ENCODE measurements at regions not wholly inside any gene's neighbourhood (a gene's known extent, or its start where the extent isn't known, plus 50 kb on each side); places are given as distances from the start of the nearest gene placed in this dataset.

DNA sequence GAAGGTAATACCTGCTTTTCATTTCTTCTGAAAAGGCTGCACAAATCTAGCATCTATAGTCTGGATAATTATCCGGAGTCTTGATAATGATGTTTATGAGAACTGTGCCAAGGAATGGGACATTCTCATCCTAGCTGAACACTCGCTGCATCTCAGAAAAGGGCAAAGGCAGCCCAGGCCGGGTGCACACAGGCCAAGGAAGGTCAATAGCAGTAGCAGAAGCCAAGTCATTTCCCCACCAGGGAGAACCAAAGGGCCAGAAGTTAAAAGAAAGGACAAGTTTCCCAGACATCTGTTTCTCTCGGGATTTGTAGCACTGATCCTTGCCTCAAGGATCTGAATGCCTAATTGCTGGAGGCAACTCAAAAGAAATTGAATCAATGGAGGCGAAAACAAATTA lies 66.1 kb upstream of the ANKRD55 start:
- WGBS (ENCODE audit: insufficient coverage, low coverage, missing lambda C conversion rate) = 44% methylated on average over 5 of the region's 5 CpGs
- no peaks in the 10 kb centered on the region for H3K9me1 ChIP-seq (ENCODE audit: control insufficient read depth, insufficient read depth, low read length)
- H3K79me2 ChIP-seq (ENCODE audit: control insufficient read depth, insufficient read depth, low read length) = no peaks in the 10 kb centered on the region
- ATAC-seq (no peak), DNase-seq (ENCODE audit: extremely low read depth in 1 of 4, low spot score in 3 of 4) (no peak), FAIRE-seq (no peak)
- ChIA-PET POLR2A (interaction anchor here (0.6 to 0.8 kb wide), 2 partner anchors 10 to 1653 kb away, joined by 3 to 4 read pairs; no protein-coding TSS in a partner anchor), CTCF (ENCODE audit: low intra/inter-chr PET ratio) (no interaction called here)
- in situ Hi-C loops (cut with MboI) (no loop called here), intact Hi-C loops (cut with micrococcal nuclease) (no loop called here)
- no peak overlapping the region for H2AFZ ChIP-seq (ENCODE audit: low read depth, low read length)
- no peak overlapping the region for H3K27ac ChIP-seq (ENCODE audit: extremely low read depth, low read depth, low read length)
- no peaks in the 10 kb centered on the region for H4K20me1 ChIP-seq (replicated peaks; ENCODE audit: control insufficient read depth, insufficient read depth, low read length)
- BruUV-seq (replicated peaks) = no TSS peak
- no peaks in the 10 kb centered on the region for H3K9me3 ChIP-seq (replicated peaks; ENCODE audit: control insufficient read depth, insufficient read depth, low read depth, low read length)
- no peaks in the 10 kb centered on the region for H3K36me3 ChIP-seq (ENCODE audit: control insufficient read depth, insufficient read depth, low read length)
- no peak overlapping the region for H3K4me3 ChIP-seq
- no peaks in the 10 kb centered on the region for H3K27me3 ChIP-seq (ENCODE audit: control insufficient read depth in 2 of 2, insufficient read depth in 2 of 2, low read length in 2 of 2)
- no peak overlapping the region for H3K9ac ChIP-seq (ENCODE audit: insufficient read depth in 1 of 2, low read depth in 2 of 2, low read length in 2 of 2)
- no peak overlapping the region for H3K4me2 ChIP-seq (ENCODE audit: insufficient read depth, low read length)
- H3K4me1 ChIP-seq (replicated peaks in 1 of 2; ENCODE audit: control insufficient read depth in 2 of 2, insufficient read depth in 2 of 2, low read length in 2 of 2) = peaks cover 0 to 3% of the 10 kb centered on the region in 2 experiments; a peak in 2 of 5 replicates
- TF ChIP-seq ERF (CRISPR knock-in tag; IDR thresholded peaks at IDR 0.05) = no peak
- TF ChIP-seq, protein P1, sequence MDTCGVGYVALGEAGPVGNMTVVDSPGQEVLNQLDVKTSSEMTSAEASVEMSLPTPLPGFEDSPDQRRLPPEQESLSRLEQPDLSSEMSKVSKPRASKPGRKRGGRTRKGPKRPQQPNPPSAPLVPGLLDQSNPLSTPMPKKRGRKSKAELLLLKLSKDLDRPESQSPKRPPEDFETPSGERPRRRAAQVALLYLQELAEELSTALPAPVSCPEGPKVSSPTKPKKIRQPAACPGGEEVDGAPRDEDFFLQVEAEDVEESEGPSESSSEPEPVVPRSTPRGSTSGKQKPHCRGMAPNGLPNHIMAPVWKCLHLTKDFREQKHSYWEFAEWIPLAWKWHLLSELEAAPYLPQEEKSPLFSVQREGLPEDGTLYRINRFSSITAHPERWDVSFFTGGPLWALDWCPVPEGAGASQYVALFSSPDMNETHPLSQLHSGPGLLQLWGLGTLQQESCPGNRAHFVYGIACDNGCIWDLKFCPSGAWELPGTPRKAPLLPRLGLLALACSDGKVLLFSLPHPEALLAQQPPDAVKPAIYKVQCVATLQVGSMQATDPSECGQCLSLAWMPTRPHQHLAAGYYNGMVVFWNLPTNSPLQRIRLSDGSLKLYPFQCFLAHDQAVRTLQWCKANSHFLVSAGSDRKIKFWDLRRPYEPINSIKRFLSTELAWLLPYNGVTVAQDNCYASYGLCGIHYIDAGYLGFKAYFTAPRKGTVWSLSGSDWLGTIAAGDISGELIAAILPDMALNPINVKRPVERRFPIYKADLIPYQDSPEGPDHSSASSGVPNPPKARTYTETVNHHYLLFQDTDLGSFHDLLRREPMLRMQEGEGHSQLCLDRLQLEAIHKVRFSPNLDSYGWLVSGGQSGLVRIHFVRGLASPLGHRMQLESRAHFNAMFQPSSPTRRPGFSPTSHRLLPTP (IDR thresholded peaks at IDR 0.05; ENCODE audit: borderline replicate concordance, extremely low read depth, insufficient read length) = no peak
- no peak for TF ChIP-seq ARID2 (IDR thresholded peaks at IDR 0.05)
- no peak for TF ChIP-seq PHF8 (IDR thresholded peaks at IDR 0.05; ENCODE audit: borderline replicate concordance, low read length)
- TF ChIP-seq NELFE (IDR thresholded peaks at IDR 0.05; ENCODE audit: insufficient read depth, insufficient read length) = no peak
- TF ChIP-seq, protein P2, sequence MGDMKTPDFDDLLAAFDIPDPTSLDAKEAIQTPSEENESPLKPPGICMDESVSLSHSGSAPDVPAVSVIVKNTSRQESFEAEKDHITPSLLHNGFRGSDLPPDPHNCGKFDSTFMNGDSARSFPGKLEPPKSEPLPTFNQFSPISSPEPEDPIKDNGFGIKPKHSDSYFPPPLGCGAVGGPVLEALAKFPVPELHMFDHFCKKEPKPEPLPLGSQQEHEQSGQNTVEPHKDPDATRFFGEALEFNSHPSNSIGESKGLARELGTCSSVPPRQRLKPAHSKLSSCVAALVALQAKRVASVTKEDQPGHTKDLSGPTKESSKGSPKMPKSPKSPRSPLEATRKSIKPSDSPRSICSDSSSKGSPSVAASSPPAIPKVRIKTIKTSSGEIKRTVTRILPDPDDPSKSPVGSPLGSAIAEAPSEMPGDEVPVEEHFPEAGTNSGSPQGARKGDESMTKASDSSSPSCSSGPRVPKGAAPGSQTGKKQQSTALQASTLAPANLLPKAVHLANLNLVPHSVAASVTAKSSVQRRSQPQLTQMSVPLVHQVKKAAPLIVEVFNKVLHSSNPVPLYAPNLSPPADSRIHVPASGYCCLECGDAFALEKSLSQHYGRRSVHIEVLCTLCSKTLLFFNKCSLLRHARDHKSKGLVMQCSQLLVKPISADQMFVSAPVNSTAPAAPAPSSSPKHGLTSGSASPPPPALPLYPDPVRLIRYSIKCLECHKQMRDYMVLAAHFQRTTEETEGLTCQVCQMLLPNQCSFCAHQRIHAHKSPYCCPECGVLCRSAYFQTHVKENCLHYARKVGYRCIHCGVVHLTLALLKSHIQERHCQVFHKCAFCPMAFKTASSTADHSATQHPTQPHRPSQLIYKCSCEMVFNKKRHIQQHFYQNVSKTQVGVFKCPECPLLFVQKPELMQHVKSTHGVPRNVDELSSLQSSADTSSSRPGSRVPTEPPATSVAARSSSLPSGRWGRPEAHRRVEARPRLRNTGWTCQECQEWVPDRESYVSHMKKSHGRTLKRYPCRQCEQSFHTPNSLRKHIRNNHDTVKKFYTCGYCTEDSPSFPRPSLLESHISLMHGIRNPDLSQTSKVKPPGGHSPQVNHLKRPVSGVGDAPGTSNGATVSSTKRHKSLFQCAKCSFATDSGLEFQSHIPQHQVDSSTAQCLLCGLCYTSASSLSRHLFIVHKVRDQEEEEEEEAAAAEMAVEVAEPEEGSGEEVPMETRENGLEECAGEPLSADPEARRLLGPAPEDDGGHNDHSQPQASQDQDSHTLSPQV (IDR thresholded peaks at IDR 0.05) = no peak
- no peak for TF ChIP-seq ZNF232 (CRISPR knock-in tag; IDR thresholded peaks at IDR 0.05)

All from K562 (cell line).